OCI-LY7 (cell line): ENCODE measurements at regions not wholly inside any gene's neighbourhood (a gene's known extent, or its start where the extent isn't known, plus 50 kb on each side); places are given as distances from the start of the nearest gene placed in this dataset.

Experiments used
- BruUV-seq: library from RNA; stranded (reverse); fragments of 400-500 nt; replicated peaks from 2 replicates; lab custom pipeline; 2021; lab: Mats Ljungman, UMichigan
- CTCF ChIA-PET: fragments of 300-600 bp; sonication (Branson Sonifier 250); formaldehyde crosslinking; loops from one replicate; lab custom pipeline; 2022; ENCODE audit warnings: antibody characterized with exemption; ENCODE audit not compliant: unreplicated experiment; lab: Charles Lee
- POLR2A ChIA-PET: fragments of 300-600 bp; sonication (Branson Sonifier 250); formaldehyde crosslinking; loops from one replicate; lab custom pipeline; 2022; ENCODE audit warnings: antibody characterized with exemption; lab: Charles Lee
- DNase-seq: peaks from one replicate; pipeline ENCODE4 v3.0.0-alpha.2; 2015; ENCODE audit warnings: low spot score
- H2AFZ ChIP-seq: fragments of 200-600 bp; sonication (generic), shearing (Covaris generic); 2 replicates; pipeline ENCODE4 v1.6.1; 2014; ENCODE audit warnings: mild to moderate bottlenecking, antibody characterized with exemption, low read length, moderate library complexity
- H3K27ac ChIP-seq: fragments of 200-600 bp; sonication (generic); 2 replicates; pipeline ENCODE4 v1.5.1; 2014; ENCODE audit warnings: mixed run types, low read depth, mild to moderate bottlenecking, moderate library complexity, low read length, inconsistent platforms; ENCODE audit not compliant: poor library complexity, severe bottlenecking
- H3K36me3 ChIP-seq: fragments of 200-600 bp; sonication (generic); 2 replicates; pipeline ENCODE4 v1.6.1; 2014; ENCODE audit warnings: mild to moderate bottlenecking, antibody characterized with exemption, low read length, moderate library complexity, mixed read lengths; ENCODE audit not compliant: insufficient read depth
- H3K4me1 ChIP-seq: fragments of 200-600 bp; sonication (generic); 2 replicates; pipeline ENCODE4 v1.5.1; 2014; ENCODE audit warnings: mild to moderate bottlenecking, low read length; ENCODE audit not compliant: insufficient read depth, poor library complexity, severe bottlenecking
- H3K4me2 ChIP-seq: fragments of 200-600 bp; sonication (generic); 2 replicates; pipeline ENCODE4 v1.6.1; 2014; ENCODE audit warnings: mild to moderate bottlenecking, low read length
- H3K4me3 ChIP-seq: fragments of 200-600 bp; sonication (generic); 2 replicates; pipeline ENCODE4 v1.5.1; 2014; ENCODE audit warnings: mild to moderate bottlenecking, low read depth, low read length; ENCODE audit not compliant: poor library complexity, severe bottlenecking
- H3K79me2 ChIP-seq: fragments of 200-600 bp; sonication (generic); 2 replicates; pipeline ENCODE4 v1.6.1; 2016; ENCODE audit warnings: low read depth, mild to moderate bottlenecking, low read length, moderate library complexity, mixed read lengths; ENCODE audit not compliant: insufficient read depth
- H3K9me2 ChIP-seq: fragments of 200-600 bp; sonication (generic); 2 replicates; pipeline ENCODE4 v1.6.1; 2016; ENCODE audit warnings: mild to moderate bottlenecking, low read length, mixed read lengths; ENCODE audit not compliant: insufficient read depth
- H3K9me3 ChIP-seq: fragments of 200-600 bp; sonication (generic); 2 replicates; pipeline ENCODE4 v1.6.1; 2014; ENCODE audit warnings: mild to moderate bottlenecking, mixed run types, low read length, mixed read lengths
- H4K20me1 ChIP-seq: fragments of 200-600 bp; sonication (generic); 2 replicates; pipeline ENCODE4 v1.6.1; 2014; ENCODE audit warnings: mild to moderate bottlenecking, antibody characterized with exemption, low read length, moderate library complexity, mixed read lengths; ENCODE audit not compliant: insufficient read depth
- EZH2phosphoT487 ChIP-seq: fragments of 200-600 bp; sonication (generic); IDR thresholded peaks from 2 replicates; pipeline ENCODE4 v1.6.1; 2018; ENCODE audit warnings: low read depth, borderline replicate concordance, mild to moderate bottlenecking, mixed run types, antibody characterized with exemption, low read length, moderate library complexity, mixed read lengths
- intact Hi-C: fragments of 100-400 bp; cut with micrococcal nuclease; formaldehyde crosslinking; loops from one replicate; pipeline ENCODE4 v1.10.0; 2022; ENCODE audit not compliant: unreplicated experiment
- TF ChIP-seq, protein P1 (sequence below): fragments of 200-600 bp; sonication (generic); conservative IDR thresholded peaks from 2 replicates; pipeline ENCODE4 v1.5.1; 2014; ENCODE audit warnings: mild to moderate bottlenecking, antibody characterized with exemption, low read length, moderate library complexity, mixed read lengths

DNA sequence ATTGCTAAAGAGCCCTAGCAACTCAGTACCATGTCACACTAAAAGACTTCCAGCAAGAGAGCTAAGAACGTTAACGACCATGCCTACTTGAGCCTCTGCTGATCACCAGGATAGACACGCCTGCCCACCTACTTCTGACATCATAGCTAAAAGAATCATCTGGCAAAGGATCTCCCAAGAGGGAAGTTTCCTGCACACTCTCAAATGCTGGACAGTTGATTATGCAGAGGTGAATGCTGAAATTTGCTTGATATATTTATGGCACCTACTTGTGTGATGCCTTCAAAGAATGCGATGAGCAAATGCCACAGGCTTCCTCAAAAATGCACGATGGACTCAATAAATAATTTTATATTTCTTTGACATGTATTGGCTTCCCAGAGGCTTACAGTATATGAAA, 113.6 kb downstream of the GALC start:
- H3K4me1 ChIP-seq, result no peaks in the 10 kb centered on the region
- no TSS peak for BruUV-seq
- intact Hi-C loops, result no loop called here

DNA sequence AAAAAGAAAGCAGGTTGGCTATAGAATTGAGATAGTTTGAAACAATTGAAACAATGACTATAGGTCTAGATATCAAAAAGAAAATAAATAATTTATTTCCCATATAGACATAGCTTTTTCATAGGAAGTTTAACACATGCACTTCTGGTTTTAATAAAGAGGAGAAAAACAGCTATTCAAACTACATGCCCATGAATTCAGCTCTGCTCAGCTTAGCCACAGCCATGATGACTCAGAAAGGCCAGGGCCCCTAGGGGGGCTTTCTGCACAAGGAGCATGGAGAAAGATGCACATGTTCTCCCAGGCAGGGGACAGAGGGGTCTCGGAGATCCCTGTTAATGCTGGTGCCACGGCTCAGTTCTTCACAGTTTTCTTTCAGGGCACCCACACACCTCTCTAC, 114.0 kb downstream of the GALC start:
- BruUV-seq, result no TSS peak
- H3K9me3 ChIP-seq, result no peaks in the 10 kb centered on the region
- ChIA-PET POLR2A (interaction anchor here (0.7 to 0.9 kb wide), 3 partner anchors 63 to 191 kb away, joined by 5 to 7 read pairs (median 5); no protein-coding TSS in a partner anchor), CTCF (no interaction called here)
- H3K27ac ChIP-seq, result no peak overlapping the region
- H3K4me3 ChIP-seq, result no peak overlapping the region
- H4K20me1 ChIP-seq, result no peaks in the 10 kb centered on the region
- no peaks in the 10 kb centered on the region for H3K4me1 ChIP-seq
- no peak overlapping the region for H3K4me2 ChIP-seq
- H3K79me2 ChIP-seq, result no peaks in the 10 kb centered on the region
- intact Hi-C loops, result no loop called here
- no peaks in the 10 kb centered on the region for H3K9me2 ChIP-seq
- no peaks in the 10 kb centered on the region for H3K36me3 ChIP-seq
- no peak overlapping the region for H2AFZ ChIP-seq
- DNase-seq, result no peak
- TF ChIP-seq EZH2phosphoT487, result no peak

More for the DNA sequence above, 113.6 kb downstream of the GALC start:
- ChIA-PET POLR2A (interaction anchor here (0.9 kb wide), 1 partner anchor 63 kb away, joined by 7 read pairs; no protein-coding TSS in a partner anchor), CTCF (no interaction called here)
- Histone ChIP-seq H3K27ac (no peak overlapping the region), H3K9me2 (no peaks in the 10 kb centered on the region), H3K4me2 (no peak overlapping the region), H3K4me3 (no peak overlapping the region), H4K20me1 (no peaks in the 10 kb centered on the region), H3K79me2 (no peaks in the 10 kb centered on the region), H3K9me3 (no peaks in the 10 kb centered on the region), H2AFZ (no peak overlapping the region), H3K36me3 (no peaks in the 10 kb centered on the region)
- TF ChIP-seq EZH2phosphoT487, result no peak
- TF ChIP-seq, protein P1, sequence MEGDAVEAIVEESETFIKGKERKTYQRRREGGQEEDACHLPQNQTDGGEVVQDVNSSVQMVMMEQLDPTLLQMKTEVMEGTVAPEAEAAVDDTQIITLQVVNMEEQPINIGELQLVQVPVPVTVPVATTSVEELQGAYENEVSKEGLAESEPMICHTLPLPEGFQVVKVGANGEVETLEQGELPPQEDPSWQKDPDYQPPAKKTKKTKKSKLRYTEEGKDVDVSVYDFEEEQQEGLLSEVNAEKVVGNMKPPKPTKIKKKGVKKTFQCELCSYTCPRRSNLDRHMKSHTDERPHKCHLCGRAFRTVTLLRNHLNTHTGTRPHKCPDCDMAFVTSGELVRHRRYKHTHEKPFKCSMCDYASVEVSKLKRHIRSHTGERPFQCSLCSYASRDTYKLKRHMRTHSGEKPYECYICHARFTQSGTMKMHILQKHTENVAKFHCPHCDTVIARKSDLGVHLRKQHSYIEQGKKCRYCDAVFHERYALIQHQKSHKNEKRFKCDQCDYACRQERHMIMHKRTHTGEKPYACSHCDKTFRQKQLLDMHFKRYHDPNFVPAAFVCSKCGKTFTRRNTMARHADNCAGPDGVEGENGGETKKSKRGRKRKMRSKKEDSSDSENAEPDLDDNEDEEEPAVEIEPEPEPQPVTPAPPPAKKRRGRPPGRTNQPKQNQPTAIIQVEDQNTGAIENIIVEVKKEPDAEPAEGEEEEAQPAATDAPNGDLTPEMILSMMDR, result no peak
- no peak for DNase-seq

- intact Hi-C loops, result no loop called here
- Histone ChIP-seq H3K36me3 (no peaks in the 10 kb centered on the region), H3K9me3 (no peaks in the 10 kb centered on the region), H3K79me2 (no peaks in the 10 kb centered on the region), H3K4me1 (no peaks in the 10 kb centered on the region), H4K20me1 (no peaks in the 10 kb centered on the region), H3K4me2 (no peak overlapping the region), H3K9me2 (no peaks in the 10 kb centered on the region), H3K27ac (no peak overlapping the region), H2AFZ (no peak overlapping the region), H3K4me3 (no peak overlapping the region)
- CTCF ChIA-PET, result no interaction called here
- DNase-seq, result no peak
- POLR2A ChIA-PET, result interaction anchor here (0.6 kb wide), 1 partner anchor 16 kb away, joined by 4 read pairs; no protein-coding TSS in a partner anchor
- BruUV-seq, result no TSS peak
- TF ChIP-seq, protein P1, result no peak
- TF ChIP-seq EZH2phosphoT487, result no peak
These were observed 115.1 kb downstream of the GALC start for GRCh38 chr14:87877877-87878276.
